Tibial nerve (tissue), 4 donors: ENCODE measurements at regions not wholly inside any gene's neighbourhood (a gene's known extent, or its start where the extent isn't known, plus 50 kb on each side); places are given as distances from the start of the nearest gene placed in this dataset.

Experiments
- DNase-seq, 2 donors: peaks; one replicate each; pipeline ENCODE4 v3.0.0-alpha.2; 2019; ENCODE audit warnings: low spot score in 2 of 2
- H3K27ac ChIP-seq, 4 donors: fragments of 200-600 bp; sonication (generic) in 3 of 4; one replicate each; pipeline ENCODE4 v1.5.1; 2017 to 2019; ENCODE audit warnings: mild to moderate bottlenecking in 1 of 4
- H3K27me3 ChIP-seq, 2 donors: fragments of 200-600 bp; sonication (generic) in 1 of 2; one replicate each; pipeline versions ENCODE4 v1.5.1 to v1.6.0; 2017 to 2019
- H3K36me3 ChIP-seq, 3 donors: fragments of 200-600 bp; sonication (generic); one replicate each; pipeline ENCODE4 v1.5.1; 2018 to 2019
- H3K4me1 ChIP-seq, 4 donors: fragments of 200-600 bp; sonication (generic) in 3 of 4; one replicate each; pipeline ENCODE4 v1.5.1; 2017 to 2019
- H3K4me3 ChIP-seq, 4 donors: fragments of 200-600 bp; sonication (generic) in 3 of 4; one replicate each; pipeline ENCODE4 v1.5.1; 2017 to 2019; ENCODE audit warnings: mild to moderate bottlenecking in 1 of 4, moderate library complexity in 1 of 4
- H3K9me3 ChIP-seq, 4 donors: fragments of 200-600 bp; sonication (generic) in 3 of 4; one replicate each; pipeline ENCODE4 v1.5.1; 2017 to 2019
- CTCF ChIP-seq, 5 experiments: fragments of 200-600 bp in 3 of 5; fragments of 450-650 bp in 2 of 5; sonication (generic) in 3 of 5; IDR thresholded peaks; one replicate each; pipeline ENCODE4 v1.5.1; 2016 to 2019; ENCODE audit warnings: antibody characterized with exemption in 5 of 5, mild to moderate bottlenecking in 3 of 5, moderate library complexity in 2 of 5
- EP300 ChIP-seq, 2 donors: sonication (generic); formaldehyde crosslinking; IDR thresholded peaks; one replicate each; pipeline ENCODE4 v1.6.1; 2017; ENCODE audit warnings: antibody characterized with exemption in 2 of 2, mild to moderate bottlenecking in 1 of 2
- POLR2A ChIP-seq, 2 donors: fragments of 450-650 bp; IDR thresholded peaks; one replicate each; pipeline ENCODE4 v1.6.1; 2017; ENCODE audit warnings: antibody characterized with exemption in 2 of 2, mild to moderate bottlenecking in 2 of 2, moderate library complexity in 2 of 2
- WGBS, 2 donors: methylation state at CpG; one replicate each; pipeline ENCODE4 v1.1.5; 2018; 5-methylcytosine and 5-hydroxymethylcytosine counted together

- Histone ChIP-seq H3K36me3 (no peaks in the 10 kb centered on the region), H3K9me3 (no peaks in the 10 kb centered on the region), H3K4me3 (no peak overlapping the region), H3K4me1 (peaks cover 0 to 30% (median 9%) of the 10 kb centered on the region in 4 donors), H3K27ac (peak overlapping the region in 3 of 4 donors; percentile 8 to 62 (median 54)), H3K27me3 (no peaks in the 10 kb centered on the region)
- WGBS, 2 donors: 87 to 88% methylated on average over 6 of the region's 6 CpGs
- TF ChIP-seq POLR2A (IDR thresholded peaks at IDR 0.05) (no peak), CTCF (IDR thresholded peaks at IDR 0.05) (no peak), EP300 (IDR thresholded peaks at IDR 0.05) (no peak)
- DNase-seq: no peak
Observed at GRCh38 chr10:10657139-10657760, 360.4 kb upstream of the CELF2 start.

- TF ChIP-seq CTCF (IDR thresholded peaks at IDR 0.05) (no peak), EP300 (IDR thresholded peaks at IDR 0.05) (peak; percentile 36 to 71)
- H3K4me1 ChIP-seq: peaks cover 0 to 37% (median 13%) of the 10 kb centered on the region in 4 donors
- DNase-seq: no peak
- peak overlapping the region in 3 of 4 donors; percentile 8 to 62 (median 54) for H3K27ac ChIP-seq
- no peaks in the 10 kb centered on the region for H3K9me3 ChIP-seq
- no peak overlapping the region for H3K4me3 ChIP-seq
- no peaks in the 10 kb centered on the region for H3K36me3 ChIP-seq
- no peaks in the 10 kb centered on the region for H3K27me3 ChIP-seq
Observed at GRCh38 chr10:10658172-10658785, 359.4 kb upstream of the CELF2 start.

- Histone ChIP-seq H3K27ac (peak overlapping the region in 1 of 4 donors; percentile 62), H3K9me3 (no peaks in the 10 kb centered on the region), H3K4me1 (peaks cover 0 to 53% (median 17%) of the 10 kb centered on the region in 4 donors), H3K27me3 (no peaks in the 10 kb centered on the region), H3K36me3 (no peaks in the 10 kb centered on the region), H3K4me3 (no peak overlapping the region)
- DNase-seq: no peak
- 97 to 100% methylated on average over 1 of the region's 1 CpG for WGBS, 2 donors
- no peak for TF ChIP-seq POLR2A (IDR thresholded peaks at IDR 0.05)
- no peak for TF ChIP-seq EP300 (IDR thresholded peaks at IDR 0.05)
- no peak for TF ChIP-seq CTCF (IDR thresholded peaks at IDR 0.05)
Observed at GRCh38 chr10:10660054-10660453, 357.6 kb upstream of the CELF2 start.

GRCh38 chr10:10661176-10661575 lies 356.5 kb upstream of the CELF2 start:
- Histone ChIP-seq H3K27me3 (no peaks in the 10 kb centered on the region), H3K4me1 (peaks cover 0 to 61% (median 20%) of the 10 kb centered on the region in 4 donors), H3K36me3 (no peaks in the 10 kb centered on the region), H3K27ac (peak overlapping the region in 1 of 4 donors; percentile 77), H3K9me3 (no peaks in the 10 kb centered on the region), H3K4me3 (no peak overlapping the region)
- TF ChIP-seq CTCF (IDR thresholded peaks at IDR 0.05): no peak
- TF ChIP-seq EP300 (IDR thresholded peaks at IDR 0.05): no peak
- TF ChIP-seq POLR2A (IDR thresholded peaks at IDR 0.05): no peak
- 33 to 43% methylated on average over 4 of the region's 4 CpGs for WGBS, 2 donors
- no peak for DNase-seq

GRCh38 chr10:10662716-10663408 lies 354.8 kb upstream of the CELF2 start:
- Histone ChIP-seq H3K27me3 (no peaks in the 10 kb centered on the region), H3K27ac (peak overlapping the region; percentile 9 to 77 (median 50))

More at GRCh38 chr10:10662716-10663408, 354.8 kb upstream of the CELF2 start:
- peak overlapping the region in 1 of 4 donors; percentile 1 for H3K4me3 ChIP-seq
- H3K9me3 ChIP-seq: no peaks in the 10 kb centered on the region
- DNase-seq: peak in 1 of 2 donors; percentile 9
- H3K4me1 ChIP-seq: peaks cover 0 to 57% (median 20%) of the 10 kb centered on the region in 4 donors
- peak in 1 of 2 donors; percentile 67 for TF ChIP-seq EP300 (IDR thresholded peaks at IDR 0.05)
- TF ChIP-seq POLR2A (IDR thresholded peaks at IDR 0.05): no peak
- 21 to 22% methylated on average over 6 of the region's 6 CpGs for WGBS, 2 donors
- no peaks in the 10 kb centered on the region for H3K36me3 ChIP-seq
